ENCODE measurements at regions not wholly inside any gene's neighbourhood (a gene's known extent, or its start where the extent isn't known, plus 50 kb on each side); places are given as distances from the start of the nearest gene placed in this dataset.

DNA sequence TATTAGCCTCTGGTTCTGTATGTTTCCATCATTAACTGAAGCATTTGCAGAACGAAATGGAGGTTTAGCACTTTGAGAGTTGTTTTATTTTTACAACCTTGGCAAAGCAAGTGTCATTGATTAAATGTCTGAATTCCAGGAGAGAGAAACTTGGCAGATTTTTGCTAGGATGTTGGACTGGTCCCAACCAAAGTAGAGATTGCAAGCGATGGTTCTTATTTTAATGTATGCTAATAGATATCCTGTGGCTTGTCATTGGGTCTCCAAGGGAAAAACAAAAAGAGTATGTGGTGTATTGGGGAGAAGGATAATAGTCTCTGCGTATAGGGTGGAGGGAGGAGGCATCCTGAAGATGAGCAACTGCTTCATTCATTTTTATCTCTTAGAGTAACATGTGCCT, 457.2 kb upstream of the RUNX1 start:
- TF ChIP-seq SCRT2 (tag by site-specific recombination; IDR thresholded peaks at IDR 0.05): no peak
- TF ChIP-seq ZSCAN16 (tag by site-specific recombination; IDR thresholded peaks at IDR 0.05): no peak
- TF ChIP-seq ZNF211 (tag by site-specific recombination; IDR thresholded peaks at IDR 0.05; ENCODE audit: low read depth): no peak
- no peak for TF ChIP-seq CTCF (tag by site-specific recombination; IDR thresholded peaks at IDR 0.05)
- no peak for TF ChIP-seq RBAK (tag by site-specific recombination; IDR thresholded peaks at IDR 0.05)
- TF ChIP-seq ZNF404 (tag by site-specific recombination; IDR thresholded peaks at IDR 0.05): no peak
- TF ChIP-seq ZNF776 (tag by site-specific recombination; IDR thresholded peaks at IDR 0.05; ENCODE audit: borderline replicate concordance): no peak
- TF ChIP-seq ZNF624 (tag by site-specific recombination; IDR thresholded peaks at IDR 0.05): no peak
- no peak for TF ChIP-seq YY1 (tag by site-specific recombination; IDR thresholded peaks at IDR 0.05)
- TF ChIP-seq OSR2 (tag by site-specific recombination; IDR thresholded peaks at IDR 0.05): no peak
- no peak for TF ChIP-seq ZNF24 (tag by site-specific recombination; IDR thresholded peaks at IDR 0.05)

All from HEK293 (cell line).